RWPE2 (cell line): ENCODE measurements at regions not wholly inside any gene's neighbourhood (a gene's known extent, or its start where the extent isn't known, plus 50 kb on each side); places are given as distances from the start of the nearest gene placed in this dataset.

Experiments used
- ATAC-seq: fragments of 200-7000 bp; cut with Tn5 transposase; 3 replicates; pipeline ENCODE4 v1.9.1; 2021; ENCODE audit warnings: low read depth
- DNase-seq: peaks from one replicate; pipeline ENCODE4 v3.0.0-alpha.2; 2020; ENCODE audit warnings: low spot score
- H3K27ac ChIP-seq: fragments of 450-650 bp; 2 replicates; pipeline ENCODE4 v1.5.1; 2017; ENCODE audit warnings: mild to moderate bottlenecking; ENCODE audit not compliant: poor library complexity, severe bottlenecking
- H3K27me3 ChIP-seq: fragments of 250-450 bp; sonication (Bioruptor Pico); 2 replicates; pipeline ENCODE4 v1.5.1; 2021; ENCODE audit warnings: mild to moderate bottlenecking, moderate library complexity; ENCODE audit not compliant: insufficient read depth, poor library complexity, severe bottlenecking
- H3K36me3 ChIP-seq: fragments of 250-450 bp; sonication (Bioruptor Pico); 2 replicates; pipeline ENCODE4 v1.5.1; 2020; ENCODE audit warnings: low read depth, mild to moderate bottlenecking, moderate library complexity
- H3K4me1 ChIP-seq: fragments of 250-450 bp; sonication (Bioruptor Pico); 2 replicates; pipeline ENCODE4 v1.5.1; 2021; ENCODE audit warnings: mild to moderate bottlenecking, moderate library complexity; ENCODE audit not compliant: insufficient read depth, poor library complexity, severe bottlenecking
- H3K4me3 ChIP-seq: fragments of 250-450 bp; sonication (Bioruptor Pico); 2 replicates; pipeline ENCODE4 v1.5.1; 2021; ENCODE audit warnings: mild to moderate bottlenecking, moderate library complexity; ENCODE audit not compliant: severe bottlenecking
- H3K9me3 ChIP-seq: fragments of 250-450 bp; sonication (Bioruptor Pico); 2 replicates; pipeline ENCODE4 v1.5.1; 2021; ENCODE audit warnings: mild to moderate bottlenecking, moderate library complexity; ENCODE audit not compliant: severe bottlenecking
- TF ChIP-seq, protein P1 (sequence below): fragments of 450-650 bp; IDR thresholded peaks from one replicate; pipeline ENCODE4 v1.5.1; 2017; ENCODE audit warnings: mild to moderate bottlenecking, moderate library complexity; ENCODE audit not compliant: poor library complexity, severe bottlenecking

DNA sequence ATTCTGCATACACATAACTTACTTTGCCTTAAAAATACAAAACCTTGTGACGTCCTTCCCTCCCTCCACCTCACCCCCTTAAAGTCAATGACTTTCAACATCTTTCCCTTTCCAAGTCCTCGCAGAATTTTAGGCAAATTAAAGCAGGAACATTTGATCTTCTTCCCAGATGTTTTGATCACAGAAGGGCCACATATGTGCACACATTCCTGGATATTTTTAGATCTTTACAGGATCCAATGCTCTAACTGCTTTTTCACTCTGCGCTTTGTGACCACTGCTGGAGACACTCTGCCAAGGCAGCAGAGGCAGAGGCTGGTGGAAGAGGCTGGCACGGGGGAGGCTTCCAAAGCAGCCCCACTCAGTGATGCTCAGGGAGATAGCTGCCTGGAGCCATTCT, 130.7 kb downstream of the SEC61B start:
- Histone ChIP-seq H3K9me3 (no peaks in the 10 kb centered on the region), H3K4me3 (no peak overlapping the region), H3K27ac (no peak overlapping the region), H3K36me3 (no peaks in the 10 kb centered on the region), H3K27me3 (no peaks in the 10 kb centered on the region), H3K4me1 (no peaks in the 10 kb centered on the region)
- no peak for DNase-seq
- ATAC-seq = no peak
- TF ChIP-seq, protein P1, sequence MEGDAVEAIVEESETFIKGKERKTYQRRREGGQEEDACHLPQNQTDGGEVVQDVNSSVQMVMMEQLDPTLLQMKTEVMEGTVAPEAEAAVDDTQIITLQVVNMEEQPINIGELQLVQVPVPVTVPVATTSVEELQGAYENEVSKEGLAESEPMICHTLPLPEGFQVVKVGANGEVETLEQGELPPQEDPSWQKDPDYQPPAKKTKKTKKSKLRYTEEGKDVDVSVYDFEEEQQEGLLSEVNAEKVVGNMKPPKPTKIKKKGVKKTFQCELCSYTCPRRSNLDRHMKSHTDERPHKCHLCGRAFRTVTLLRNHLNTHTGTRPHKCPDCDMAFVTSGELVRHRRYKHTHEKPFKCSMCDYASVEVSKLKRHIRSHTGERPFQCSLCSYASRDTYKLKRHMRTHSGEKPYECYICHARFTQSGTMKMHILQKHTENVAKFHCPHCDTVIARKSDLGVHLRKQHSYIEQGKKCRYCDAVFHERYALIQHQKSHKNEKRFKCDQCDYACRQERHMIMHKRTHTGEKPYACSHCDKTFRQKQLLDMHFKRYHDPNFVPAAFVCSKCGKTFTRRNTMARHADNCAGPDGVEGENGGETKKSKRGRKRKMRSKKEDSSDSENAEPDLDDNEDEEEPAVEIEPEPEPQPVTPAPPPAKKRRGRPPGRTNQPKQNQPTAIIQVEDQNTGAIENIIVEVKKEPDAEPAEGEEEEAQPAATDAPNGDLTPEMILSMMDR = no peak

DNA sequence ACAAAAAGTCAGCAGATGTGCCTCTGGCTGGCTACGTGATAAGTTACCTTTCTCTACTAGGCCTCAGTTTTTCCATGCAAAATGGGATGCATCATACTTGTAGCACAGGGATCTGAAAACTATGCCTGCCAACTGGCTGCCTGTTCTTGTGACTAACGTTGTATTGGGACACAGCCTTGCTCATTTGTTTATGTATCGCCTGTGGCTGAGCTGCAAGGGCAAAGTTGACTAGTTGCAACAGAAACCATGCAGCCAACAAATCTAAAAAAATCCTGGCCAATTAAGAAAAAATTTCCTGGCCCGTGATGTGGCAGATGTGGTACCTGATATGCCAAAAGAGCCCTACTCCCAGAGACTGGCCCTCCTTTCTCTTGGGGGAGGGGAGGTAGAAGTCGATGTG, 131.3 kb downstream of the SEC61B start:
- Histone ChIP-seq H3K27ac (no peak overlapping the region), H3K27me3 (no peaks in the 10 kb centered on the region), H3K4me1 (no peaks in the 10 kb centered on the region), H3K9me3 (no peaks in the 10 kb centered on the region), H3K4me3 (no peak overlapping the region), H3K36me3 (no peaks in the 10 kb centered on the region)
- TF ChIP-seq, protein P1 = no peak
- ATAC-seq = 0 out of 3 replicates have a peak, but pooled peaks have one; percentile 40
- no peak for DNase-seq

DNA sequence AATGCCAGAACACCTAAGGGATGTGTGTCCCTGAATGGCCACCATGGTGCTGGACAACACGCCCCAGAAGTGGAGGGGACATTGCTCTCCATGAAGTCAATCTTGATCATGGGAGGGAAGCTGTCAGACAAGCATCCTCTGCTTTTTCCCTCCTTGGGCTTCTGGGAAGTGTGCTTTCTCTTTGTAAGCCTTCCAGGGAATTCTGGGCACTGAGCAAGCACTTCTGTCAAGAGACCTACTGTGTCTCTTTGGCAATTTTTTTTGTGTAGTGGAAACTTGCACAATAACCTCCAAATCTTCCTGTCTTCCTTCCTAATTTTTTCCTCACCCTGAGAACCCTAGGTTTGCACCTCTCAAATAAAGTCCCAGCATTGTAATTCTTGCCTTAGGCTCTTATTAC, 132.0 kb downstream of the SEC61B start:
- no peak for ATAC-seq
- Histone ChIP-seq H3K4me1 (no peaks in the 10 kb centered on the region), H3K36me3 (no peaks in the 10 kb centered on the region), H3K27me3 (no peaks in the 10 kb centered on the region), H3K27ac (no peak overlapping the region), H3K4me3 (no peak overlapping the region), H3K9me3 (no peaks in the 10 kb centered on the region)
- TF ChIP-seq, protein P1 = no peak
- no peak for DNase-seq

DNA sequence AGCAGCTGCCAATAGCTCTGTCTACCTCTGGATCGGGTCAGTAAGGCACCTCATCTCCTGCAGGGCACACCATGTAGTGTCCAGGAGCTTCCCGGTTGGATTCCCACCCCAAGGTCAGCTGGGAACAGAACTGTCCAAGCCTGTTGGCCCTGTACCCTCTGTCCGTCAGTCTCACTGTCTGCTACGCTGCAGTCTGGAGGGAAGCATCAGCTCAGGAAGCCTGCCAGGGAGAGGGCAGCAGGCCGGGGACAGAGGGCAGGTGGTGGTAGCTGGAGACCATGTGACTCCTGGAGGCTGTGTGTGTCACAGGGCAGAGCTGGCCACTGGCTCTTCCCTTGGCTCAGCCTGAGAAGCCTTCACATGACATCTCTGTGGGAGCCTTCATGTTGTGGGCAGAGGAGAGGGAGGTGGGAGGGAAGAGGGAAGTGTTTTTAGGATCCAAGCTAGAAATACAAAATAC, 134.5 kb downstream of the SEC61B start:
- no peak for DNase-seq
- Histone ChIP-seq H3K36me3 (no peaks in the 10 kb centered on the region), H3K4me3 (no peak overlapping the region), H3K27me3 (peaks cover 3% of the 10 kb centered on the region), H3K27ac (no peak overlapping the region), H3K9me3 (no peaks in the 10 kb centered on the region), H3K4me1 (no peaks in the 10 kb centered on the region)
- no peak for ATAC-seq
- TF ChIP-seq, protein P1 = no peak

DNA sequence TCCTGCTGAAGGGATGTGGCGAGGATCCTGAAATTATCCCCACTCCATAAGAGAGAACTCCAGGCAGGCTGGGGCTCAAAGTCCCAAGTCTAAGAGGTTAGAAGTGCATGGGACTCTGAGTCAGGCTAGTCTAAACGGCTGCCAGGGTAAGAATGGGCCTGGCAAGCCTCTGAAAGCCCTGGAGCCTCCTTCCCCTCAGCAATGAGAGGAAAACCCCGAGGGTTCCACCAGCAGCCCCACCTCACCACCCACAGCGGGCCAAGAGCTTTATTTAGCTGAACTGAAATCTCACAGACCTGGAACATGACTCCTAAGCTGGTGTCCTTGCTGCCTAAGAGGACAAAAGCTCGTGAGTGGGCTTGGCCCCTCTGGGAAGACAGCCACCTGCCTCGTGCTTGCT, 135.5 kb downstream of the SEC61B start:
- no peaks in the 10 kb centered on the region for H3K9me3 ChIP-seq
- H3K36me3 ChIP-seq = no peaks in the 10 kb centered on the region
- ATAC-seq = no peak
- no peaks in the 10 kb centered on the region for H3K4me1 ChIP-seq
- no peak overlapping the region for H3K27ac ChIP-seq
- peaks cover 3% of the 10 kb centered on the region for H3K27me3 ChIP-seq
- H3K4me3 ChIP-seq = no peak overlapping the region
- DNase-seq = no peak
- TF ChIP-seq, protein P1 = no peak
